SH-SY5Y (cell line): ENCODE measurements at regions not wholly inside any gene's neighbourhood (a gene's known extent, or its start where the extent isn't known, plus 50 kb on each side); places are given as distances from the start of the nearest gene placed in this dataset.

Experiments
- GATA2 ChIP-seq: IDR thresholded peaks from 2 replicates; pipeline ENCODE4 v1.6.1; 2011; ENCODE audit warnings: mild to moderate bottlenecking, low read depth, low read length
- GATA3 ChIP-seq: IDR thresholded peaks from 2 replicates; pipeline ENCODE4 v1.6.1; 2011; ENCODE audit warnings: low read depth, mild to moderate bottlenecking, low read length, moderate library complexity

GRCh38 chr1:188295157-188295556 is 1466.4 kb downstream of the PLA2G4A start:
- TF ChIP-seq GATA2: no peak
- no peak for TF ChIP-seq GATA3
